ENCODE measurements at regions not wholly inside any gene's neighbourhood (a gene's known extent, or its start where the extent isn't known, plus 50 kb on each side); places are given as distances from the start of the nearest gene placed in this dataset.
A peak's percentile ranks its signal among the peaks of the same experiment; 100 is the strongest.
"Not testable (repeated sequence)": the region's sequence is repeated elsewhere in the genome, so short reads cannot be mapped to it uniquely, and the experiment has no call there.

- not testable (repeated sequence) for DNase-seq
Measured at GRCh38 chr3:130151555-130151954, 69.9 kb downstream of the ALG1L2 start.

DNA sequence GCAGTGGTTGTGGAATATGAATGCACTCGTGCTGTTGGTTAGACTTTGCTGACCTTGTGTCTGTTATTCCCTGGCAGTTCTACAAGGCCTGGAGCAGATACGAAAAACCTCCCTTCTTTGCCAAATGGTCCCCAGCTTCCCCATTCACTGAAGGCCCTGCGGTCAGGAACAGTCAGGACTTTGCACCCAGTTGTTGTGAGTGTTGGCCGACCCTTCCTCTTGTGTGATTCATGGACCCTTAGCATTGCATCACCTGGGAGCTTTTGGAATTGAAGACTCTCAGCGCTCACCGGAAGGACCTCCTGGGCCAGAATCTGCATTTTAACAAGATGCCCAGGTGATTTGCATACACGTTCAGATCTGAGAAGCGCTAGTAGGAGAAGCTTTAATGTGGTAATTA, 71.6 kb downstream of the ALG1L2 start:
- DNase-seq: not testable (repeated sequence)

- not testable (repeated sequence) for DNase-seq
Measured at GRCh38 chr3:130155464-130155863, 73.8 kb downstream of the ALG1L2 start.

DNA sequence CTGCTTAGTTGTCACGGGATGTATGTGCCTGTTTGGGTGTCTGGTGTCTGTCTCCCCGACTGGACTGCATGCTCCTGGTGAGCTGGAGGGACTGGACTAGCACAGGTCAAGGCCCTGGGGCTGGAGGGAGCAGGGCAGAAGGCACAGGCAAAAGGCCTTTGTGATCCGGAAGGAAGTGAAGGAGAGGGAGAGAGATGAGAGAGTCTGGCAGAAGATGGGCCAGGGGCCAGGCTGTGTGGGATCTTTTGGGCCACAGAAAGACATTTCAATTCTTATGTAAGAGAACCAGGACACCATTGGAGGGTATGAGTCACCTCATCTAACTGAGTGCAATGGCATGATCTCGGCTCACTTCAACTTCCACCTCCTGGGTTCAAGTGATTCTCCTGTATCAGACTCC, 85.2 kb downstream of the ALG1L2 start:
- not testable (repeated sequence) for DNase-seq

DNA sequence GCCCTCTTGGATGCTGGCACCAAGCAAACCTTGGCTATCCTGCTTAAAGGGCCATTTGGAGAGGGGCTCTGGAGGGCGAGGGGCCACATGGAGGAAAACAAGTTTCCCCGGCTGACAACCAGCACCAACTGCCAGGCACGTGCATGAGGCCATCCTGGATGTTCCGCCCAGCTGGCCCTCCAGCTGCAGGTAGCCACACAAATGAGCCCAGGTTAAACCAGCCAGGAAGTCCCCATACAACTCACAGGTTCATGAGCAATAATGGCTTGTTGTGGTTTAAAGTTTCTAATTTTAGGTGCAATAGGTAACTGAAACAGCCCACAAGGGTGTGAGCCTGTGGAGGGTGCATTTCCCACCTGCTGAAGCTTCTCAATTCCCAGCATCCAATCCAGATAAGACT, 93.6 kb downstream of the ALG1L2 start:
- DNase-seq: not testable (repeated sequence)

- not testable (repeated sequence) for DNase-seq
Measured at GRCh38 chr3:130176476-130177256, 95.0 kb downstream of the ALG1L2 start.

- DNase-seq: not testable (repeated sequence)
Measured at GRCh38 chr3:130178835-130179234, 97.2 kb downstream of the ALG1L2 start.

DNA sequence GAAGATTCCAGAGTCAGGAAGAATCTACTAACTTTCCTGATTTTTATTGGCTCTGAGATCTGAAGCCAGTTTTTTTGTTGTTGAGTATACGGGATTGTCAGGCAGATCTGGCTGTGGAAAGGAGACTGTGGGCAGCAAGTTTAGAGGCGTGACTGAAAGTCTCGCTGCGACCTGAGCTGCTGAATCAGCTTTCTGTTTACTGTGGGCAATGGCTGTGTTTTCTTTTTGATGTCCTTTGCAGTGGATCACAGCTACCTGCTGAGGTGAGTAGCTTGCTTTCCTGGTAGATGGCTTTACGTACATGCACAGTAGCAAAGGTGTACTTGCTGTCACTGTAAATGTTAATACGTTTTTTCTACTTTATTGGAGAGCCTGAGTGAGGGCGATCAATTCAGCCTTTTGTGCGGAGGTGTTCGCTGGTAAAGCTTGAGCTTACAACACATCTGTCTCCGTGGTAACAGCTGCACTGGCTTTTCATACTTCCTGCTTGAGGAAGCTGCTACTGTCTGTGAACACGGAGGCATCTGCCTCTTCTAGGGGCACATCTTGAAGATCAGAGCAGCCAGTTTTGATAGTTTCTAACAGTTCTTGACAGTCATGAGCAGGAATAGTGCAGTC, 97.8 kb downstream of the ALG1L2 start:
- DNase-seq: peak; percentile 33

GRCh38 chr3:130182475-130182874, 100.8 kb downstream of the ALG1L2 start:
- peak; percentile 41 for DNase-seq

DNA sequence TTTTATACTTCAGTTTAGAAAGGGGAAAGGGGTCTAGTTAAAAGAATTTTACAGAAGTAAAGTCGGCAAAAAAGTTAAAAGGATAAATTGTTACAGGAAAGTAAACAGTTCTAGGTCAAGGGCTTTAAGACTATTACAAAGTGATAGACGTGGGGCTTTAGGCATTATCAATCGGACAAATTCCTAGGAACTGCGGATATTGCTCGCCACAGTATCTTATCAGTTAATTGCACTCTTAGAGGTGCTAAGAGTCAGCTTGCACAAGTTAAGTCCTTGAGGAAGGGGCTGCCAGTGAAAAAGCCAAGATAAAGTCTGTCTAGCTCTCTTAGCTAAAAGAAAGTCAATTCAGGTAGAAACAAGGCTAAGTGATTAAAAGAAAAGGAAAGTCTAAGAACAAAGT, 102.1 kb downstream of the ALG1L2 start:
- DNase-seq: not testable (repeated sequence)

DNA sequence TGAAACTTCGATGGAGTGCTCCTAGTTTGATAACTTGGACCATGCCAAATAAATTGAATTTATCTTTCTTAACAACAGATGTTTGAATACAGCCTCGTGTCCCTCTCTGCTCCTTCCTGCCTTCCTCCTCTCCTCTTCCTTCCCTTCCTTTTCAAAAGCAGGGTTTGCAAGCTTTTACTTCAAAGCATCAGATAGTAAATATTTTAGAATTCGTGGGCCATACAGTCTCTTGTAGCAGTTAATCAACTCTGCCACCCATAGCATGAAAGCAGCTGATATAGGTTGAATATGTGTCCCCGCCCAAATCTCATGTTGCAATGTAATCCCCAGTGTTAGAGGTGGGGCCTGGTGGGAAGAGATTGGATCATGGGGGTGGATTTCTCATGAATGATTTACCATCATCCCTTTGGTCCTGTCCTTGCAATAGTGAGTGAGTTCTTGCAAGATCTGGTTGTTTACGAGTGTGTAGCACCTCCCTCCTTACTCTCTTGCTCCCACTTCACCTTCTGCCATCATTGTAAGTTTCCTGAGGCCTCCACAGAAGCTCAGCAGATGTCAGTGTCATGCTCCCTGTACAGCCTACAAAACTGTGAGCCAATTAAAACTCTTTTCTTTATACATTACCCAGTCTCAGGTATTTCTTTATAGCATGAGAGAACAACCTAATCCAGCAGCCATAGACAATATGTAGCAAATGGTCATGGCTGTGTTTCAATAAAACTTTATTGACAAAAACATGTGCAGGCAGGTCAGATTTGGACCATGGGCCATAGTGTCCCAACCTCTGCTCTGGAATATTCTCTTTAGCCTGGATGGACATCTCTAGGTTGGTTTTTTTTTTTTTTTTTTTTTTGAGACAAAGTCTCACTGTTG, 102.8 kb downstream of the ALG1L2 start:
- DNase-seq: not testable (repeated sequence)

DNA sequence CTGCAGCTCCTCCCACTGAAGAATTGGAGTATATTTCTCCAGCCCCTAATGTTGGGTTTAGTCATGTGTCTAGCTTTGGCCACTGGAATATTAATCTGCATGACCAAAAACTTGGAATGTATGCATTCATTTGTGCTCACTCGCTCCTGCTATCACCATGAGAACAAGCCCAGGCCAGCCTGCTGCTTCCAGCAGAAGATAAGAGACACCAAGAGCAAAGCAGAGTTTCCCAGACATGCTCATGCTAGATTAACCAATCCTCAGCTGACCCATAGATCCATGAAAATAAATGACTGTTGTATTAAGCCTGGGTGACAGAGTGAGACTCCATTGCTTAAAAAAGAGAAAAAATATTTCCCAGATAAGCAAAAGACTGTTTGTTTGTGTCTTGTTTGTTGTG, 119.6 kb downstream of the ALG1L2 start:
- DNase-seq: not testable (repeated sequence)

GRCh38 chr3:130203633-130204032, 122.0 kb downstream of the ALG1L2 start:
- not testable (repeated sequence) for DNase-seq

DNA sequence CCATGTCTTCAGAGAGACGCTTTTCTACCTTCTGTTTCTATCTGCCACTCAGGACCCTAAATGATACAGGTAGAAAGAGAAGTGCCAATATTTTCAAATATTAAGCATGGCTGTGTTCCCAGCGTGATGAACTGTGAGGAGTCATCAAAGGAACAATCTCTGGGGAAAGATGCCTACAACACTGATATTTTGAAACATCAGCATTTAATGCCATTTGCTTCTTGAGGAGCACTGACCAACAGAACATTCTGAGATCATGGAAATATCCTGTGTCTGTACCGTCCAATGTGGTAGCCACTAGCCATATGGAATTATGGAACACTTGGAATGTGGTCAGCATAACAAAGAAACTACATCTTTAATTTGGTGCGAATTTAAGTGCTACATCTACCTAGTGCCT, 117.9 kb upstream of the COL6A5 start:
- no peak for DNase-seq

DNA sequence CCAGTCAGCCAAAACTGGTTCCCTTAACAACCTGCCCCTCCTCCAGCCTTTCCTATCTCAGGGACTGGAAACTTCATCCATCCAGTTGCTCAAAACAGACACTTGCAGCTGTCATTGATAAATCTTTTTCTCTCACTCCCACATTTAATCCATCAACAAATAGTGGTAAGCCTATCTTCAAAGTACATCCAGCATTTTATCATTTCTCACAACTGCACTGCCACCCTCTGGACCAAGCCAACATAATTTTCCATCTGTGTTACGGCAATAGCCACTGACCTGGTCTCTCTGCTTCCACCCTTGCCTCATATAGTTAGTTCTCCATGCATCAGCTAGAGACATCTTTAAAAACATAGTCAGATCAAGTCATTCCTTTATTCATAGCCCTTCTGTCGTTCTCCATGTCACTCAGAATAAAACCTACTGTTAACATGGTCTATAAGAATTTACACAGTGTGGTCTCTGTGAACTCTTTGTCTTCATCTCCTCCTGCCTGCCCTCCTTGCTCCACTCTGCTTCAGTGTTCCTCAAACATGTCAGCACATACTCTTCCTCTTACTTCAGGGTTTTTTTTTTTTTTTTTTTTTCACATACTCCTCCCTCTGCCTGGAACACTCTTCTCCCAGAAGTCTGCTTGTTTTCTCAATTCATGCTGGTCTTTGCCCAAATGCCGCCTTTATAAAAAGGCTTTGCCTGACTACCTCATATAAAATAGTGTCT, 102.5 kb upstream of the COL6A5 start:
- no peak for DNase-seq

- no peak for DNase-seq
Measured at GRCh38 chr3:130243808-130244207, 101.7 kb upstream of the COL6A5 start.

GRCh38 chr3:130250982-130251381, 94.5 kb upstream of the COL6A5 start:
- no peak for DNase-seq

GRCh38 chr3:130255442-130255841, 90.0 kb upstream of the COL6A5 start:
- DNase-seq: no peak

DNA sequence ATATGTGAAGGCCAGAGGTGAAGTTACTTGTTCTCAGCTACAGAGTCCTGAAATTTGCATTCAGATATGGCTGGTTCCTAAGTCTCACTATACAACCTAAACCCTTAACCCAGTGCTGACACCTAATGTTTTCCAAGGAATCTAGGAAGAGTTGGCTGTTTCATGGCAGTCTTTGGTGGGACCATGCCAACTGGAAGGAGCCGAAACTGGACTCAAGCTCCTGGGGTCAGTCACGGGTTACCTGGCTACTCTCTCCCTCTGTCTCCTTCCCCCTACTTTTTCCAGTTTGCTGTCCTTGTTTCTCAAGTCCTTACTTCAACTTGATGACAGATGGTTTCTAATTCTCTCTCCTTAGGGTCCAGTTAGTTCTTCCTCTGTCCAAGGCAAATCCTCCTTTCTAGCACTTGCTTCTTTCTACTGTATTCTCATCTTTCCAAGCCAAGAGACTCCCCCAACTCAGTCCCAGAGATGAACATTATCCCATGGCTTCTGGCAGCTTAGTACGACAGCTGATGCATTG, 88.6 kb upstream of the COL6A5 start:
- DNase-seq: no peak

GRCh38 chr3:130258532-130258952, 86.9 kb upstream of the COL6A5 start:
- DNase-seq: no peak

GRCh38 chr3:130259166-130259874, 86.2 kb upstream of the COL6A5 start:
- DNase-seq: no peak

GRCh38 chr3:130260918-130261317, 84.6 kb upstream of the COL6A5 start:
- no peak for DNase-seq
